HG02759 (cell line): ENCODE measurements at regions not wholly inside any gene's neighbourhood (a gene's known extent, or its start where the extent isn't known, plus 50 kb on each side); places are given as distances from the start of the nearest gene placed in this dataset.
"Not testable (repeated sequence)": the region's sequence is repeated elsewhere in the genome, so short reads cannot be mapped to it uniquely, and the experiment has no call there.

Experiments used
- ATAC-seq: cut with Tn5 transposase; IDR thresholded peaks from one replicate; pipeline ENCODE4 v1.9.1; 2021; ENCODE audit warnings: mild to moderate bottlenecking, moderate library complexity; ENCODE audit not compliant: unreplicated experiment

- no peak for ATAC-seq
These were observed 117.2 kb downstream of the CASP12 start for GRCh38 chr11:104781037-104781436.

- ATAC-seq: no peak
These were observed 121.6 kb downstream of the CASP12 start for GRCh38 chr11:104776501-104777170.

GRCh38 chr11:104774578-104774977, 123.7 kb downstream of the CASP12 start:
- ATAC-seq: no peak

GRCh38 chr11:104772806-104773241, 125.4 kb downstream of the CASP12 start:
- no peak for ATAC-seq

- ATAC-seq: no peak
These were observed 126.5 kb downstream of the CASP12 start for GRCh38 chr11:104771763-104772162.

GRCh38 chr11:104771046-104771445, 127.2 kb downstream of the CASP12 start:
- ATAC-seq: not testable (repeated sequence)

- ATAC-seq: no peak
These were observed 132.7 kb downstream of the CASP12 start for GRCh38 chr11:104765401-104766095.

GRCh38 chr11:104764710-104765045, 133.6 kb downstream of the CASP12 start:
- no peak for ATAC-seq

GRCh38 chr11:104763930-104764709, 134.1 kb downstream of the CASP12 start:
- ATAC-seq: no peak

- no peak for ATAC-seq
These were observed 136.7 kb downstream of the CASP12 start for GRCh38 chr11:104761511-104761910.

GRCh38 chr11:104759464-104759863, 138.8 kb downstream of the CASP12 start:
- no peak for ATAC-seq

GRCh38 chr11:104738918-104739317, 159.3 kb downstream of the CASP12 start:
- ATAC-seq: no peak

GRCh38 chr11:104738208-104738607, 160.1 kb downstream of the CASP12 start:
- no peak for ATAC-seq

- ATAC-seq: no peak
These were observed 161.8 kb downstream of the CASP12 start for GRCh38 chr11:104736502-104736901.

- ATAC-seq: no peak
These were observed 163.3 kb downstream of the CASP12 start for GRCh38 chr11:104734998-104735397.

- no peak for ATAC-seq
These were observed 166.4 kb downstream of the CASP12 start for GRCh38 chr11:104731890-104732289.

GRCh38 chr11:104728927-104729326, 169.3 kb downstream of the CASP12 start:
- no peak for ATAC-seq

GRCh38 chr11:104727768-104728167, 170.5 kb downstream of the CASP12 start:
- ATAC-seq: no peak

- ATAC-seq: no peak
These were observed 171.2 kb downstream of the CASP12 start for GRCh38 chr11:104727095-104727494.

GRCh38 chr11:104725796-104726408, 172.4 kb downstream of the CASP12 start:
- no peak for ATAC-seq

- ATAC-seq: no peak
These were observed 184.9 kb downstream of the CASP12 start for GRCh38 chr11:104713401-104713800.
